HCT116 (cell line): ENCODE measurements at regions not wholly inside any gene's neighbourhood (a gene's known extent, or its start where the extent isn't known, plus 50 kb on each side); places are given as distances from the start of the nearest gene placed in this dataset.

Experiments
- ATAC-seq: fragments of 200-7000 bp; cut with Tn5 transposase; 2 replicates; pipeline ENCODE4 v1.9.1; 2020; ENCODE audit warnings: mild to moderate bottlenecking, moderate library complexity
- BruUV-seq: library from RNA; stranded (reverse); fragments of 400-500 nt; replicated peaks from 2 replicates; lab custom pipeline; 2021; lab: Mats Ljungman, UMichigan
- CTCF ChIA-PET: fragments of 300-600 bp; sonication (Branson Sonifier 250); formaldehyde crosslinking; loops from one replicate; lab custom pipeline; 2021; ENCODE audit warnings: antibody characterized with exemption; lab: Charles Lee
- POLR2A ChIA-PET: fragments of 300-600, 350-600 bp; sonication (Branson Sonifier 250); formaldehyde crosslinking; loops from one replicate; lab custom pipeline; 2021; ENCODE audit warnings: antibody characterized with exemption; lab: Charles Lee
- RAD21 ChIA-PET, 2 experiments: fragments of 300-600 bp; sonication (Branson Sonifier 250); formaldehyde crosslinking; loops; one replicate each; lab custom pipeline; 2023; ENCODE audit warnings: low total read pairs in 2 of 2; ENCODE audit not compliant: uncharacterized antibody in 2 of 2, unreplicated experiment in 2 of 2, low non-redundant PET in 1 of 2; lab: Charles Lee
- DNase-seq: peaks from one replicate; pipeline ENCODE4 v3.0.0-alpha.2; 2010; ENCODE audit warnings: low read depth, low spot score
- H2AFZ ChIP-seq: fragments of 200-600 bp; shearing (Covaris generic), sonication (generic); 2 replicates; pipeline ENCODE4 v1.6.1; 2017; ENCODE audit warnings: low read depth, mixed run types, mixed read lengths, antibody characterized with exemption, low read length; ENCODE audit not compliant: poor library complexity, severe bottlenecking
- H3K27ac ChIP-seq: 2 replicates; pipeline ENCODE4 v1.5.1; 2012; ENCODE audit warnings: low read depth, low read length
- H3K27me3 ChIP-seq: fragments of 200-600 bp; sonication (generic); 2 replicates; pipeline ENCODE4 v1.6.1; 2016; ENCODE audit warnings: mixed run types, low read length, mixed read lengths; ENCODE audit not compliant: insufficient read depth
- H3K36me3 ChIP-seq, 2 experiments: fragments of 200-500 bp in 1 of 2; fragments of 200-600 bp in 1 of 2; sonication (Bioruptor generic) in 1 of 2; sonication (generic) in 1 of 2; 2 replicates each; pipeline versions ENCODE4 v1.5.1 to v1.6.1; 2014 to 2016; ENCODE audit warnings: low read length in 2 of 2, inconsistent platforms in 1 of 2, mixed read lengths in 1 of 2, mixed run types in 1 of 2; ENCODE audit not compliant: insufficient read depth in 2 of 2, control insufficient read depth in 1 of 2
- H3K4me1 ChIP-seq, 2 experiments: fragments of 200-600 bp in 1 of 2; sonication (generic) in 1 of 2; 2 replicates each; pipeline versions ENCODE4 v1.5.1 to v1.6.1; 2012 to 2017; ENCODE audit warnings: low read length in 2 of 2, inconsistent platforms in 1 of 2, mild to moderate bottlenecking in 1 of 2, mixed read lengths in 1 of 2, mixed run types in 1 of 2, moderate library complexity in 1 of 2; ENCODE audit not compliant: insufficient read depth in 2 of 2, control insufficient read depth in 1 of 2
- H3K4me2 ChIP-seq: fragments of 200-600 bp; sonication (generic); 2 replicates; pipeline ENCODE4 v1.6.1; 2017; ENCODE audit warnings: mixed run types, low read length, mixed read lengths
- H3K4me3 ChIP-seq, 2 experiments: fragments of 200-600 bp in 1 of 2; sonication (generic) in 1 of 2; replicated peaks in 1 of 2; 2 replicates each; pipeline ENCODE4 v1.5.1; 2011 to 2016; ENCODE audit warnings: low read length in 2 of 2, control low read depth in 1 of 2, low read depth in 1 of 2, mild to moderate bottlenecking in 1 of 2, mixed read lengths in 1 of 2, mixed run types in 1 of 2
- H3K79me2 ChIP-seq: fragments of 200-600 bp; sonication (generic); 2 replicates; pipeline ENCODE4 v1.6.1; 2017; ENCODE audit warnings: mild to moderate bottlenecking, mixed run types, low read length, moderate library complexity, mixed read lengths; ENCODE audit not compliant: insufficient read depth
- H3K9ac ChIP-seq: fragments of 200-600 bp; sonication (generic); 2 replicates; pipeline ENCODE4 v1.6.1; 2016; ENCODE audit warnings: low read length, mixed read lengths
- H3K9me2 ChIP-seq: fragments of 200-600 bp; sonication (generic), shearing (Covaris generic); 2 replicates; pipeline ENCODE4 v1.6.1; 2017; ENCODE audit warnings: mixed run types, mild to moderate bottlenecking, moderate library complexity; ENCODE audit not compliant: insufficient read depth
- H3K9me3 ChIP-seq, 2 experiments: fragments of 200-500 bp in 1 of 2; fragments of 200-600 bp in 1 of 2; sonication (Bioruptor generic) in 1 of 2; sonication (generic) in 1 of 2; 2 replicates each; pipeline ENCODE4 v1.6.1; 2014 to 2017; ENCODE audit warnings: low read length in 2 of 2, mixed read lengths in 2 of 2, inconsistent platforms in 1 of 2, low read depth in 1 of 2, mild to moderate bottlenecking in 1 of 2, mixed run types in 1 of 2, moderate library complexity in 1 of 2; ENCODE audit not compliant: control insufficient read depth in 1 of 2, insufficient read depth in 1 of 2
- H4K20me1 ChIP-seq: fragments of 200-600 bp; sonication (generic), shearing (Covaris generic); 2 replicates; pipeline ENCODE4 v1.6.1; 2017; ENCODE audit warnings: mixed run types, mild to moderate bottlenecking, moderate library complexity; ENCODE audit not compliant: insufficient read depth
- ATF3 ChIP-seq: IDR thresholded peaks from 2 replicates; pipeline ENCODE4 v1.6.1; 2012
- CBX3 ChIP-seq: IDR thresholded peaks from 2 replicates; pipeline ENCODE4 v1.6.1; 2012; ENCODE audit warnings: low read depth
- CTCF ChIP-seq, 3 experiments: fragments of 200-600 bp in 1 of 3; sonication (generic) in 1 of 3; IDR thresholded peaks in 2 of 3; conservative IDR thresholded peaks in 1 of 3; 2 replicates each; pipeline ENCODE4 v1.5.1; 2012 to 2017; ENCODE audit warnings: low read depth in 2 of 3, low read length in 2 of 3, antibody characterized with exemption in 1 of 3, borderline replicate concordance in 1 of 3, control low read depth in 1 of 3, mild to moderate bottlenecking in 1 of 3, mixed read lengths in 1 of 3, mixed run types in 1 of 3, moderate library complexity in 1 of 3; ENCODE audit not compliant: insufficient read depth in 1 of 3
- EGR1 ChIP-seq: IDR thresholded peaks from 2 replicates; pipeline ENCODE4 v1.6.1; 2012; ENCODE audit warnings: low read depth
- ELF1 ChIP-seq: IDR thresholded peaks from 2 replicates; pipeline ENCODE4 v1.6.1; 2012; ENCODE audit warnings: low read depth, borderline replicate concordance
- EZH2phosphoT487 ChIP-seq: fragments of 200-600 bp; IDR thresholded peaks from 2 replicates; pipeline ENCODE4 v1.6.1; 2018; ENCODE audit warnings: antibody characterized with exemption, borderline replicate concordance
- FOSL1 ChIP-seq: IDR thresholded peaks from 2 replicates; pipeline ENCODE4 v1.6.1; 2012; ENCODE audit warnings: low read depth
- JUND ChIP-seq: IDR thresholded peaks from 2 replicates; pipeline ENCODE4 v1.6.1; 2012
- MAX ChIP-seq: IDR thresholded peaks from 2 replicates; pipeline ENCODE4 v1.6.1; 2012
- POLR2AphosphoS5 ChIP-seq: IDR thresholded peaks from 2 replicates; pipeline ENCODE4 v1.6.1; 2011; ENCODE audit warnings: mild to moderate bottlenecking, low read depth, low read length, moderate library complexity
- RAD21 ChIP-seq: IDR thresholded peaks from 2 replicates; pipeline ENCODE4 v1.6.1; 2012; ENCODE audit warnings: low read depth, mild to moderate bottlenecking
- REST ChIP-seq: IDR thresholded peaks from 2 replicates; pipeline ENCODE4 v1.6.1; 2012; ENCODE audit warnings: low read depth
- SIN3A ChIP-seq: IDR thresholded peaks from 2 replicates; pipeline ENCODE4 v1.6.1; 2012; ENCODE audit warnings: low read depth
- SP1 ChIP-seq: IDR thresholded peaks from 2 replicates; pipeline ENCODE4 v1.6.1; 2012; ENCODE audit warnings: low read depth
- SRF ChIP-seq: IDR thresholded peaks from 2 replicates; pipeline ENCODE4 v1.6.1; 2012; ENCODE audit warnings: low read depth
- YY1 ChIP-seq: IDR thresholded peaks from 2 replicates; pipeline ENCODE4 v1.6.1; 2011; ENCODE audit warnings: low read length, low read depth, moderate library complexity, mild to moderate bottlenecking; ENCODE audit not compliant: insufficient replicate concordance; ENCODE audit errors: extremely low read depth
- ZFX ChIP-seq: fragments of 450-650 bp; IDR thresholded peaks from 2 replicates; pipeline ENCODE4 v1.6.1; 2017
- ZNF274 ChIP-seq: fragments of 200-500 bp; sonication (Bioruptor generic); IDR thresholded peaks from 2 replicates; pipeline ENCODE4 v1.6.1; 2014; ENCODE audit warnings: mild to moderate bottlenecking, low read depth, low read length, inconsistent platforms
- intact Hi-C: fragments of 100-400 bp; cut with micrococcal nuclease; formaldehyde crosslinking; loops from 2 replicates; pipeline ENCODE4 v1.10.0; 2022
- TF ChIP-seq, protein P1 (sequence below): IDR thresholded peaks from 2 replicates; pipeline ENCODE4 v1.6.1; 2011; ENCODE audit warnings: mild to moderate bottlenecking, low read length, moderate library complexity; ENCODE audit not compliant: insufficient replicate concordance; ENCODE audit errors: extremely low read depth

DNA sequence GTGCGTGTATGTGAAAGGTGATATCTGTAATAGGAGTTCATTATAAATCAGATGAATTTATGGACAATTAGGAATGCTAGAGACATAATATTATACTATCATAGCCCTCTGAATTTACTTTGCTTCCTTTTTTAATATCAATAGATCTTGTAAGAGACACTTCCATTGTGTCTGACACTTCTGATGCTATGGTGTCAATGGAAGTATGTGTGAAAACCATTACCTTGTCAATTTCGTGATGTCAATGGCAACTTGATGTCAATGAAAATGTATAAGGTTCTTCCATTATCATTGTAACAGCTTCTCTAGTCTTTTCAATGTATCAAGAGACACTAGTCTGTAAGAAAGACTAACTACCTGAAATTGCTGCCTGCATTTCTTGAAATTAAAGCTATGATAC, 296.8 kb upstream of the DPYD start:
- Histone ChIP-seq H3K36me3 (no peaks in the 10 kb centered on the region), H3K4me3 (no peak overlapping the region), H4K20me1 (no peaks in the 10 kb centered on the region), H3K4me2 (no peak overlapping the region), H3K27ac (no peak overlapping the region), H3K27me3 (no peaks in the 10 kb centered on the region), H3K4me1 (no peaks in the 10 kb centered on the region; a peak in 1 of 4 replicates), H3K79me2 (no peaks in the 10 kb centered on the region), H3K9ac (no peak overlapping the region), H3K9me2 (no peaks in the 10 kb centered on the region), H2AFZ (no peak overlapping the region)
- no TSS peak for BruUV-seq
- no peak for ATAC-seq
- no peak for DNase-seq
- ChIA-PET RAD21 (no interaction called here), POLR2A (no interaction called here)
- intact Hi-C loops = no loop called here
- TF ChIP-seq, protein P1, sequence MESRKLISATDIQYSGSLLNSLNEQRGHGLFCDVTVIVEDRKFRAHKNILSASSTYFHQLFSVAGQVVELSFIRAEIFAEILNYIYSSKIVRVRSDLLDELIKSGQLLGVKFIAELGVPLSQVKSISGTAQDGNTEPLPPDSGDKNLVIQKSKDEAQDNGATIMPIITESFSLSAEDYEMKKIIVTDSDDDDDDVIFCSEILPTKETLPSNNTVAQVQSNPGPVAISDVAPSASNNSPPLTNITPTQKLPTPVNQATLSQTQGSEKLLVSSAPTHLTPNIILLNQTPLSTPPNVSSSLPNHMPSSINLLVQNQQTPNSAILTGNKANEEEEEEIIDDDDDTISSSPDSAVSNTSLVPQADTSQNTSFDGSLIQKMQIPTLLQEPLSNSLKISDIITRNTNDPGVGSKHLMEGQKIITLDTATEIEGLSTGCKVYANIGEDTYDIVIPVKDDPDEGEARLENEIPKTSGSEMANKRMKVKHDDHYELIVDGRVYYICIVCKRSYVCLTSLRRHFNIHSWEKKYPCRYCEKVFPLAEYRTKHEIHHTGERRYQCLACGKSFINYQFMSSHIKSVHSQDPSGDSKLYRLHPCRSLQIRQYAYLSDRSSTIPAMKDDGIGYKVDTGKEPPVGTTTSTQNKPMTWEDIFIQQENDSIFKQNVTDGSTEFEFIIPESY = no peak
- TF ChIP-seq YY1 (no peak), ZFX (no peak), SRF (no peak), ELF1 (no peak), RAD21 (no peak), SIN3A (no peak), CTCF (IDR thresholded peaks at IDR 0.05 in 2 of 3, conservative IDR thresholded peaks at IDR 0.05 in 1 of 3; ENCODE audit: borderline replicate concordance in 1 of 3, insufficient read depth in 1 of 3, low read depth in 2 of 3, low read length in 2 of 3) (no peak), ATF3 (no peak), SP1 (no peak), POLR2AphosphoS5 (no peak), ZNF274 (no peak), CBX3 (no peak), EGR1 (no peak), FOSL1 (no peak), JUND (no peak), EZH2phosphoT487 (no peak), MAX (no peak), REST (no peak)
- TF ChIP-seq, all 23 proteins: peak for 0
- CTCF ChIA-PET = no interaction called here
- no peaks in the 10 kb centered on the region for H3K9me3 ChIP-seq
